GM18511 (cell line): ENCODE measurements at regions not wholly inside any gene's neighbourhood (a gene's known extent, or its start where the extent isn't known, plus 50 kb on each side); places are given as distances from the start of the nearest gene placed in this dataset.
"Not testable (repeated sequence)": the region's sequence is repeated elsewhere in the genome, so short reads cannot be mapped to it uniquely, and the experiment has no call there.

ENCODE experiments used
- ATAC-seq: cut with Tn5 transposase; IDR thresholded peaks from one replicate; pipeline ENCODE4 v1.9.1; 2021; ENCODE audit warnings: mild to moderate bottlenecking, moderate library complexity; ENCODE audit not compliant: unreplicated experiment

GRCh38 chr16:59484833-59485516 lies 750.9 kb upstream of the GOT2 start:
- no peak for ATAC-seq

- ATAC-seq = no peak
Measured at GRCh38 chr16:59478838-59479237, 744.7 kb upstream of the GOT2 start.

GRCh38 chr16:59470556-59470955 lies 736.4 kb upstream of the GOT2 start:
- ATAC-seq = no peak

GRCh38 chr16:59469266-59469665 lies 735.1 kb upstream of the GOT2 start:
- no peak for ATAC-seq

- no peak for ATAC-seq
Measured at GRCh38 chr16:59463776-59464175, 729.7 kb upstream of the GOT2 start.

GRCh38 chr16:59459806-59460205 lies 725.7 kb upstream of the GOT2 start:
- ATAC-seq = no peak

- ATAC-seq = no peak
Measured at GRCh38 chr16:59455497-59455896, 721.4 kb upstream of the GOT2 start.

GRCh38 chr16:59450513-59450912 lies 716.4 kb upstream of the GOT2 start:
- not testable (repeated sequence) for ATAC-seq

- ATAC-seq = no peak
Measured at GRCh38 chr16:59440502-59440901, 706.4 kb upstream of the GOT2 start.

- no peak for ATAC-seq
Measured at GRCh38 chr16:59432896-59433295, 698.8 kb upstream of the GOT2 start.

- ATAC-seq = no peak
Measured at GRCh38 chr16:59432276-59432675, 698.2 kb upstream of the GOT2 start.

GRCh38 chr16:59424714-59425273 lies 690.7 kb upstream of the GOT2 start:
- no peak for ATAC-seq

- ATAC-seq = no peak
Measured at GRCh38 chr16:59411961-59412841, 678.1 kb upstream of the GOT2 start.

GRCh38 chr16:59410451-59410850 lies 676.3 kb upstream of the GOT2 start:
- ATAC-seq = no peak

GRCh38 chr16:59405802-59406201 lies 671.7 kb upstream of the GOT2 start:
- no peak for ATAC-seq

- no peak for ATAC-seq
Measured at GRCh38 chr16:59404509-59404908, 670.4 kb upstream of the GOT2 start.

- ATAC-seq = no peak
Measured at GRCh38 chr16:59400830-59401229, 666.7 kb upstream of the GOT2 start.

GRCh38 chr16:59397638-59398037 lies 663.5 kb upstream of the GOT2 start:
- no peak for ATAC-seq

- no peak for ATAC-seq
Measured at GRCh38 chr16:59394526-59394925, 660.4 kb upstream of the GOT2 start.

- ATAC-seq = no peak
Measured at GRCh38 chr16:59392911-59393310, 658.8 kb upstream of the GOT2 start.

GRCh38 chr16:59391617-59392364 lies 657.7 kb upstream of the GOT2 start:
- no peak for ATAC-seq
